NCI-H748 (cell line): ENCODE measurements at regions not wholly inside any gene's neighbourhood (a gene's known extent, or its start where the extent isn't known, plus 50 kb on each side); places are given as distances from the start of the nearest gene placed in this dataset.

ENCODE experiments used
- DNase-seq: peaks from one replicate; lab custom pipeline; 2025; ENCODE audit not compliant: unreplicated experiment; lab: John Stamatoyannopoulos, UW

GRCh38 chr5:165202519-165202910 lies 1697.1 kb downstream of the MAT2B start:
- no peak for DNase-seq

- DNase-seq: peak; percentile 5
These were observed 1703.8 kb downstream of the MAT2B start for GRCh38 chr5:165209101-165209727.

- no peak for DNase-seq
These were observed 1719.1 kb downstream of the MAT2B start for GRCh38 chr5:165224366-165225045.

GRCh38 chr5:165227515-165227914 lies 1722.1 kb downstream of the MAT2B start:
- no peak for DNase-seq

GRCh38 chr5:165228184-165228583 lies 1722.8 kb downstream of the MAT2B start:
- no peak for DNase-seq

GRCh38 chr5:165231821-165232508 lies 1726.5 kb downstream of the MAT2B start:
- DNase-seq: no peak

GRCh38 chr5:165232509-165233028 lies 1727.2 kb downstream of the MAT2B start:
- DNase-seq: no peak

- no peak for DNase-seq
These were observed 1736.4 kb downstream of the MAT2B start for GRCh38 chr5:165241811-165242210.

- no peak for DNase-seq
These were observed 1737.2 kb downstream of the MAT2B start for GRCh38 chr5:165242646-165243045.

GRCh38 chr5:165244407-165244806 lies 1739.0 kb downstream of the MAT2B start:
- no peak for DNase-seq

GRCh38 chr5:165258197-165258771 lies 1752.9 kb downstream of the MAT2B start:
- no peak for DNase-seq

- no peak for DNase-seq
These were observed 1755.0 kb downstream of the MAT2B start for GRCh38 chr5:165260426-165260825.

GRCh38 chr5:165263536-165263935 lies 1758.1 kb downstream of the MAT2B start:
- DNase-seq: no peak

GRCh38 chr5:165266939-165267338 lies 1761.5 kb downstream of the MAT2B start:
- DNase-seq: no peak

GRCh38 chr5:165272436-165272835 lies 1767.0 kb downstream of the MAT2B start:
- DNase-seq: no peak

- no peak for DNase-seq
These were observed 1772.2 kb downstream of the MAT2B start for GRCh38 chr5:165277661-165278060.

GRCh38 chr5:165282491-165282890 lies 1777.1 kb downstream of the MAT2B start:
- no peak for DNase-seq

- no peak for DNase-seq
These were observed 1781.3 kb downstream of the MAT2B start for GRCh38 chr5:165286692-165287091.

GRCh38 chr5:165290535-165290934 lies 1785.1 kb downstream of the MAT2B start:
- DNase-seq: no peak

- DNase-seq: no peak
These were observed 1791.1 kb downstream of the MAT2B start for GRCh38 chr5:165296401-165297130.
